PC-3 (cell line): ENCODE measurements at regions not wholly inside any gene's neighbourhood (a gene's known extent, or its start where the extent isn't known, plus 50 kb on each side); places are given as distances from the start of the nearest gene placed in this dataset.
A peak's percentile ranks its signal among the peaks of the same experiment; 100 is the strongest.

ENCODE experiments used
- ATAC-seq: fragments of 200-7000 bp; cut with Tn5 transposase; 2 replicates; pipeline ENCODE4 v1.9.1; 2020; ENCODE audit warnings: mild to moderate bottlenecking, moderate library complexity
- BruUV-seq: library from RNA; stranded (reverse); fragments of 400-500 nt; replicated peaks from 2 replicates; lab custom pipeline; 2021; lab: Mats Ljungman, UMichigan
- CTCF ChIA-PET: fragments of 300-600 bp; sonication (Branson Sonifier 250); formaldehyde crosslinking; loops from one replicate; lab custom pipeline; 2022; ENCODE audit warnings: antibody characterized with exemption; lab: Charles Lee
- POLR2A ChIA-PET: fragments of 300-600 bp; sonication (Branson Sonifier 250); formaldehyde crosslinking; loops from one replicate; lab custom pipeline; 2022; ENCODE audit warnings: antibody characterized with exemption; ENCODE audit not compliant: unreplicated experiment; lab: Charles Lee
- DNase-seq: peaks from one replicate; pipeline ENCODE4 v3.0.0-alpha.2; 2015
- H2AFZ ChIP-seq: fragments of 300-600 bp; sonication (generic); 2 replicates; pipeline ENCODE4 v1.6.0; 2016; ENCODE audit warnings: antibody characterized with exemption, low read length
- H3F3A ChIP-seq: fragments of 300-600 bp; sonication (generic); one replicate; pipeline ENCODE4 v1.6.0; 2017; ENCODE audit warnings: antibody characterized with exemption, low read length, control low read depth, mild to moderate bottlenecking; ENCODE audit not compliant: unreplicated experiment
- H3K27ac ChIP-seq: fragments of 300-600 bp; sonication (generic); 2 replicates; pipeline ENCODE4 v1.5.1; 2016; ENCODE audit warnings: mild to moderate bottlenecking, low read length
- H3K27me3 ChIP-seq: fragments of 300-600 bp; sonication (generic); 2 replicates; pipeline ENCODE4 v1.6.1; 2016; ENCODE audit warnings: low read length, mixed read lengths
- H3K36me3 ChIP-seq: fragments of 300-600 bp; sonication (generic); 2 replicates; pipeline ENCODE4 v1.6.1; 2016; ENCODE audit warnings: low read depth, mixed run types, low read length, mixed read lengths
- H3K4me1 ChIP-seq: fragments of 300-600 bp; sonication (generic); 2 replicates; pipeline ENCODE4 v1.5.1; 2016; ENCODE audit warnings: low read length; ENCODE audit not compliant: insufficient read depth
- H3K4me2 ChIP-seq: fragments of 300-600 bp; sonication (generic); 2 replicates; pipeline ENCODE4 v1.6.0; 2016; ENCODE audit warnings: low read length
- H3K4me3 ChIP-seq: fragments of 300-600 bp; sonication (generic); 2 replicates; pipeline ENCODE4 v1.5.1; 2016; ENCODE audit warnings: mild to moderate bottlenecking, low read length, mixed read lengths
- H3K79me2 ChIP-seq: fragments of 300-600 bp; sonication (generic); 2 replicates; pipeline ENCODE4 v1.6.1; 2017; ENCODE audit warnings: low read length, mixed read lengths
- H3K9ac ChIP-seq: fragments of 300-600 bp; sonication (generic); 2 replicates; pipeline ENCODE4 v1.6.0; 2016; ENCODE audit warnings: mild to moderate bottlenecking, low read length
- H3K9me2 ChIP-seq: fragments of 300-600 bp; sonication (generic); replicated peaks from 2 replicates; pipeline ENCODE4 v1.6.1; 2016; ENCODE audit warnings: mixed run types, low read length, mixed read lengths
- H3K9me3 ChIP-seq: fragments of 300-600 bp; sonication (generic); 2 replicates; pipeline ENCODE4 v1.6.1; 2016; ENCODE audit warnings: low read length, mixed read lengths
- H4K20me1 ChIP-seq: fragments of 300-600 bp; sonication (generic); 2 replicates; pipeline ENCODE4 v1.6.1; 2016; ENCODE audit warnings: low read length, mixed read lengths
- EZH2 ChIP-seq: fragments of 300-600 bp; sonication (generic); IDR thresholded peaks from one replicate; pipeline ENCODE4 v1.6.1; 2017; ENCODE audit warnings: antibody characterized with exemption, mild to moderate bottlenecking, low read length; ENCODE audit not compliant: unreplicated experiment
- EZH2phosphoT487 ChIP-seq: fragments of 300-600 bp; sonication (generic); IDR thresholded peaks from 2 replicates; pipeline ENCODE4 v1.6.1; 2018; ENCODE audit warnings: mild to moderate bottlenecking, antibody characterized with exemption, low read length, borderline replicate concordance
- intact Hi-C: fragments of 100-400 bp; cut with micrococcal nuclease; formaldehyde crosslinking; loops from 2 replicates; pipeline ENCODE4 v1.9.0; 2023
- TF ChIP-seq, protein P1 (sequence below): fragments of 300-600 bp; sonication (generic); conservative IDR thresholded peaks from 2 replicates; pipeline ENCODE4 v1.5.1; 2017; ENCODE audit warnings: antibody characterized with exemption, low read depth, mild to moderate bottlenecking, low read length

DNA sequence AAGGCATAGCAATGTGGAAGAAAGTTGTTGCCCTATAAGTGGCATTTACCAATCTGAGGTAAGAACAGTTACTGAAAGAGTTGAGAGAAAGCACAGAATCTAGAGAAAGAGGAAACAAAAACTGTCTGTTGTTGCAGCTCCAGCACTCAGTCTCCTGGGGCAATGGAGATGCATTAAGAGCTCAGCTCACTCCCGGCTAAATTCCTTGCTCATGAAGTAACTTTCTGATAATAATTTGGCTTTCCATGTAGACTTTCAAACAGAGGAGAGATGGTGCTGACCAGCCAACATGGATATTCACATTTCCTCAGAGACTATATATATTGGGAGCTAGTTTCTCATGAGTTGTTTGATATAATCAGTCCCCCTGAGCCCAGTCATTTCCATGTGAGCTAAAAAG is 135.3 kb downstream of the GDAP2 start:
- ChIA-PET CTCF (no interaction called here), POLR2A (no interaction called here)
- Histone ChIP-seq H3K9me2 (no peaks in the 10 kb centered on the region), H4K20me1 (no peaks in the 10 kb centered on the region), H2AFZ (no peak overlapping the region), H3F3A (no peaks in the 10 kb centered on the region), H3K79me2 (no peaks in the 10 kb centered on the region), H3K27me3 (no peaks in the 10 kb centered on the region), H3K4me2 (no peak overlapping the region), H3K4me1 (peaks cover 24% of the 10 kb centered on the region), H3K9me3 (no peaks in the 10 kb centered on the region), H3K36me3 (no peaks in the 10 kb centered on the region), H3K4me3 (no peak overlapping the region), H3K27ac (no peak overlapping the region), H3K9ac (no peak overlapping the region)
- BruUV-seq = no TSS peak
- DNase-seq (no peak), ATAC-seq (no peak)
- TF ChIP-seq EZH2phosphoT487 = no peak
- TF ChIP-seq, protein P1, sequence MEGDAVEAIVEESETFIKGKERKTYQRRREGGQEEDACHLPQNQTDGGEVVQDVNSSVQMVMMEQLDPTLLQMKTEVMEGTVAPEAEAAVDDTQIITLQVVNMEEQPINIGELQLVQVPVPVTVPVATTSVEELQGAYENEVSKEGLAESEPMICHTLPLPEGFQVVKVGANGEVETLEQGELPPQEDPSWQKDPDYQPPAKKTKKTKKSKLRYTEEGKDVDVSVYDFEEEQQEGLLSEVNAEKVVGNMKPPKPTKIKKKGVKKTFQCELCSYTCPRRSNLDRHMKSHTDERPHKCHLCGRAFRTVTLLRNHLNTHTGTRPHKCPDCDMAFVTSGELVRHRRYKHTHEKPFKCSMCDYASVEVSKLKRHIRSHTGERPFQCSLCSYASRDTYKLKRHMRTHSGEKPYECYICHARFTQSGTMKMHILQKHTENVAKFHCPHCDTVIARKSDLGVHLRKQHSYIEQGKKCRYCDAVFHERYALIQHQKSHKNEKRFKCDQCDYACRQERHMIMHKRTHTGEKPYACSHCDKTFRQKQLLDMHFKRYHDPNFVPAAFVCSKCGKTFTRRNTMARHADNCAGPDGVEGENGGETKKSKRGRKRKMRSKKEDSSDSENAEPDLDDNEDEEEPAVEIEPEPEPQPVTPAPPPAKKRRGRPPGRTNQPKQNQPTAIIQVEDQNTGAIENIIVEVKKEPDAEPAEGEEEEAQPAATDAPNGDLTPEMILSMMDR = no peak
- no peak for TF ChIP-seq EZH2
- intact Hi-C loops = no loop called here

DNA sequence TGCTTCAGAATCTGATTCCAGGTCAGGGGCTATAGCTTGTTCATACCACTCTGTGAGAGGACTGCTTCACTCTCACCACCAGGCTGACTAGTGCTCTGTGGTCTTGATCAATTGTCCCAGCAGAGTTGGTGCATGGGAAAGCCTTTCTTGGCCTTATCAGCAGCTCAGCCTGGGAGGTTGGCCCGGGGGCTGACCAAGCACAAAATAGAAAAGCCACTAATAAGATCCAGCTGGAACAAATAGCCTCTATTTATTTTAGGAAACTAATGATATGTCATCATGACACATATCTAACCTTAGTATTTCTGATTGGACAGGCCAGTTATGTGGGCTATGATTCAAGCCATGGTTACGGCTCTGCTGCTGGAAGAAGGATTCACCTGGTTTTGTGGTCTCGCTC is 134.2 kb downstream of the GDAP2 start:
- no peaks in the 10 kb centered on the region for H3K36me3 ChIP-seq
- ATAC-seq (peak; percentile 90), DNase-seq (peak; percentile 96)
- H3K4me3 ChIP-seq = no peak overlapping the region
- intact Hi-C loops = no loop called here
- H3K4me2 ChIP-seq = peak overlapping the region; percentile 33
- no peaks in the 10 kb centered on the region for H3K9me3 ChIP-seq
- POLR2A ChIA-PET = no interaction called here
- no peak for TF ChIP-seq EZH2
- TF ChIP-seq, protein P1 = peak; percentile 64
- no peaks in the 10 kb centered on the region for H3K27me3 ChIP-seq
- CTCF ChIA-PET = interaction anchor here (1.1 kb wide), 1 partner anchor 26 kb away, joined by 3 read pairs; no protein-coding TSS in a partner anchor
- H3F3A ChIP-seq = no peaks in the 10 kb centered on the region
- BruUV-seq = no TSS peak
- no peaks in the 10 kb centered on the region for H3K79me2 ChIP-seq
- H4K20me1 ChIP-seq = no peaks in the 10 kb centered on the region
- peak overlapping the region; percentile 28; the same call in 1 of the 2 replicates for H3K9ac ChIP-seq
- no peak overlapping the region for H2AFZ ChIP-seq
- peak overlapping the region; percentile 92 for H3K27ac ChIP-seq
- H3K4me1 ChIP-seq = peaks cover 24% of the 10 kb centered on the region
- H3K9me2 ChIP-seq = no peaks in the 10 kb centered on the region

DNA sequence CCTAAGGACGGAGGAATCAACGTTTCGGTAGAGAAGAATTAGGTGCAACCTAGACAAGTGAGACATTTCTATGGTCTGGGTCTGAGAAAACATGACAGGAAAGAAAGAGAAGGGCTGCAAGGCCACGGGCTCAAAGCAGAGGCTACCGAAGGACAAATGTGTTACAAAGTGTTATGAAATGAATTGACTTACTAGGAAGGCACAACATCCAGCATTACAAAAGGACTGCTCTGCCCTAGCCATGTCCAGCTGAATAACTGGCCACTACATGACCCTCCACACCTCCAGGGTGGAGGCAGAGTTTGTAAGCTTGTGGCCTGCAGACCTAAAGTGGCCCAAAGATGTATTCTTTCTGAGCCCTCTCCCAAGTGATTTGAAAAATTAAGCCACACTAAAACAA is 133.6 kb downstream of the GDAP2 start:
- TF ChIP-seq EZH2 = no peak
- TF ChIP-seq, protein P1 = no peak
- no peak for TF ChIP-seq EZH2phosphoT487
- no peak overlapping the region for H3K4me3 ChIP-seq
- no peaks in the 10 kb centered on the region for H3K79me2 ChIP-seq
- H3K4me2 ChIP-seq = peak overlapping the region; percentile 65
- H2AFZ ChIP-seq = no peak overlapping the region
- H3K9me3 ChIP-seq = no peaks in the 10 kb centered on the region
- ATAC-seq (no peak), DNase-seq (no peak)
- H3F3A ChIP-seq = no peaks in the 10 kb centered on the region
- BruUV-seq = no TSS peak
- ChIA-PET POLR2A (no interaction called here), CTCF (interaction anchor here (0.5 to 1.1 kb wide), 2 partner anchors 25 to 100 kb away, joined by 3 to 4 read pairs; no protein-coding TSS in a partner anchor)
- intact Hi-C loops = no loop called here
- peaks cover 24% of the 10 kb centered on the region for H3K4me1 ChIP-seq
- H3K27ac ChIP-seq = peak overlapping the region; percentile 92
- H3K36me3 ChIP-seq = no peaks in the 10 kb centered on the region
- no peaks in the 10 kb centered on the region for H4K20me1 ChIP-seq
- no peaks in the 10 kb centered on the region for H3K9me2 ChIP-seq
- H3K9ac ChIP-seq = peak overlapping the region; percentile 67
- no peaks in the 10 kb centered on the region for H3K27me3 ChIP-seq
